ENCODE measurements at regions not wholly inside any gene's neighbourhood (a gene's known extent, or its start where the extent isn't known, plus 50 kb on each side); places are given as distances from the start of the nearest gene placed in this dataset.

DNA sequence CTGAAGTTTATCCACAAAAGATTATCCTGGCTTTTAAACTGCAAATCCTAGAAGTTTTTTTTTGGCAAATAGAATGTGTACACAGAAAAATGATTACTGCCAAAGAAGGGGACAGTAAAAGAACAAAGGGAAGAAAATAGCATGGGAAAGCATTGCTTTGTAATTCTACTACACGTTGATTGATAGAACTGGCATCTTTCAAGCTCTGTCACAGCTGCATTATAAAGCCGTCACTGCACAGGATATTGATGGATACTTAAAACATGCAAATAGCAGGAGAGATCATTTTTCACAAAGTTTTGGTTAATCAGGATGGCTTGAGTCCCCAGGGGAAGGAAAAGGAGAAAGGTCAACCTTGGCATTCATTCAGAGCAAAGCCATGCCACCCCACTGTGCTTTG is 183.7 kb upstream of the RRP15 start:
- no peak overlapping the region for H3K4me3 ChIP-seq
- no peaks in the 10 kb centered on the region for H3K36me3 ChIP-seq
- intact Hi-C loops (cut with DNase I; ENCODE audit: low total_unique reads) = no loop called here
- peaks cover 0 to 6% (median 0%) of the 10 kb centered on the region in 3 donors for H3K9me3 ChIP-seq
- H3K27ac ChIP-seq = no peak overlapping the region
- H3K27me3 ChIP-seq = no peaks in the 10 kb centered on the region
- DNase-seq = no peak
- no peaks in the 10 kb centered on the region for H3K4me1 ChIP-seq
- no peak for TF ChIP-seq CTCF (IDR thresholded peaks at IDR 0.05)

GRCh38 chr1:218108034-218108433 is 177.1 kb upstream of the RRP15 start:
- Histone ChIP-seq H3K4me3 (no peak overlapping the region), H3K27me3 (no peaks in the 10 kb centered on the region), H3K9me3 (no peaks in the 10 kb centered on the region), H3K27ac (no peak overlapping the region), H3K36me3 (no peaks in the 10 kb centered on the region), H3K4me1 (no peaks in the 10 kb centered on the region)
- intact Hi-C loops (cut with DNase I; ENCODE audit: low total_unique reads) = no loop called here
- no peak for TF ChIP-seq CTCF (IDR thresholded peaks at IDR 0.05)
- DNase-seq = no peak

GRCh38 chr1:218112862-218113261 is 172.2 kb upstream of the RRP15 start:
- H3K9me3 ChIP-seq = no peaks in the 10 kb centered on the region
- no peak overlapping the region for H3K4me3 ChIP-seq
- intact Hi-C loops (cut with DNase I; ENCODE audit: low total_unique reads) = no loop called here
- H3K4me1 ChIP-seq = no peaks in the 10 kb centered on the region
- H3K27ac ChIP-seq = no peak overlapping the region
- TF ChIP-seq CTCF (IDR thresholded peaks at IDR 0.05) = no peak
- H3K27me3 ChIP-seq = no peaks in the 10 kb centered on the region
- DNase-seq = no peak
- H3K36me3 ChIP-seq = no peaks in the 10 kb centered on the region

DNA sequence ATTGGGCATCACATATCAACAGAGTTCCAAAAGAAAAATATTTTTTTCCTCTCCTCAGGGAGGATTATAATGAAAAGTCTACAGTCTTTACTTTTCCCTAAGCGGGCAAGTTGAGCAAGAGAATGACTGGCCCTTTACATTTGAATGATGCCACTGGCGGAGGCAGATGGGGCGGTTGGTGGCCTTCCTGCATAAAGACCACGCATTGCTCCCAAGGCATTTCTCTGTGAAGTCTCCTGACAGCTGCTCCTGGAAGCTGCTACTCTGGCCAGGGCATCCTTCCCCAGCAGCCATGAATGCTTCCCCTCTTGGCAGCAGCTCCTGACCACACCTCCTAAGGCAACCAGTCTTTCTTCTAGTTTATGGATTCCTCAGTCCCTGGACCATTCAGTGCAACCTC is 161.1 kb upstream of the RRP15 start:
- H3K4me1 ChIP-seq = no peaks in the 10 kb centered on the region
- TF ChIP-seq CTCF (IDR thresholded peaks at IDR 0.05) = no peak
- no peaks in the 10 kb centered on the region for H3K27me3 ChIP-seq
- DNase-seq = no peak
- no peak overlapping the region for H3K4me3 ChIP-seq
- no peak overlapping the region for H3K27ac ChIP-seq
- no peaks in the 10 kb centered on the region for H3K9me3 ChIP-seq
- H3K36me3 ChIP-seq = no peaks in the 10 kb centered on the region
- intact Hi-C loops (cut with DNase I; ENCODE audit: low total_unique reads) = no loop called here

DNA sequence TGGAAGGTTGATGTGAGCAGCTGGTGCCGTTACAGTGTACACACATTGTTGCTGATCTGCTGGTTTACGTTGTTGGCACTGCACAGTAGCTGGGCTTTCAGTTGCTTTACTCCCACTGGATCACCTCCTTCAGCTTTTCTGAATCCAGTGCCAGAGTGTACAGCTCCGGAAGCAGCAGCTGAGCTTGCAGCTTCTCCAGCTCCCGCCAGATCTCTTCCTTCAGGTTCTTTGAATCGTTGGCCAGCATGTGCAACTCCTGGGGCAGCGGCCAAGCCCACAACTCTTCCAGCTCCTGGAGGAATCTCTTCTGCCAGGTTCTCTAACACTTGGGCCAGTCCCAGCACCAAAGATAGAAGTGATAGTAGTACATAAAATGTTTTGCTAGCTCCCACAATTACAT is 149.7 kb upstream of the RRP15 start:
- H3K9me3 ChIP-seq = peaks cover 0 to 4% (median 0%) of the 10 kb centered on the region in 3 donors
- no peak overlapping the region for H3K27ac ChIP-seq
- no peak overlapping the region for H3K4me3 ChIP-seq
- DNase-seq = no peak
- no peaks in the 10 kb centered on the region for H3K4me1 ChIP-seq
- H3K27me3 ChIP-seq = no peaks in the 10 kb centered on the region
- TF ChIP-seq CTCF (IDR thresholded peaks at IDR 0.05) = no peak
- intact Hi-C loops (cut with DNase I; ENCODE audit: low total_unique reads) = no loop called here
- H3K36me3 ChIP-seq = no peaks in the 10 kb centered on the region

DNA sequence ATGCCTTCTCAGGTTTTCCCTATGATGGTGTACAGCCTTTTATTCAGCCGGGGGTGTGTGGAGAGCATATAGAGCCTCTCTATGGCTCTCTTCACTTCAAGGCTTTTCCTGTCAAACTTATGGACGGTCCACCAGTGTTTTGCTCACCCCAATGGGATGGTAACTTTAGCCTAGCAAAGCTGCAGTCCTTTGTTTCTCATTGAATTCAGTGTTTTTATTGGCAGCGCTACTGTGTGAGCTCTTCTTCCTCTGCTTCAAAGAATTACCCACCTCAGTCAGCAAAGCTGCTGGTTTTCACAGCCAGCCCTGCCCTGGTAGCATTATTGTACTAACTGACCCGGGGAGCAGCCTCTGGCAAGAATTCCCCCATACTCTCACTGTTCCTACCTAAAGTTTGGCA is 145.3 kb upstream of the RRP15 start:
- no peak overlapping the region for H3K27ac ChIP-seq
- TF ChIP-seq CTCF (IDR thresholded peaks at IDR 0.05) = no peak
- H3K4me1 ChIP-seq = no peaks in the 10 kb centered on the region
- no peak for DNase-seq
- intact Hi-C loops (cut with DNase I; ENCODE audit: low total_unique reads) = no loop called here
- no peaks in the 10 kb centered on the region for H3K27me3 ChIP-seq
- no peaks in the 10 kb centered on the region for H3K36me3 ChIP-seq
- no peaks in the 10 kb centered on the region for H3K9me3 ChIP-seq
- H3K4me3 ChIP-seq = no peak overlapping the region

All from tibial artery (tissue), 4 donors.